ENCODE measurements at regions not wholly inside any gene's neighbourhood (a gene's known extent, or its start where the extent isn't known, plus 50 kb on each side); places are given as distances from the start of the nearest gene placed in this dataset.

- ATAC-seq (no peak), DNase-seq (no peak)
- no peaks in the 10 kb centered on the region for H3K36me3 ChIP-seq
- no peaks in the 10 kb centered on the region for H3K4me1 ChIP-seq
- intact Hi-C loops (cut with DNase I): no loop called here
- no peak for TF ChIP-seq POLR2A (IDR thresholded peaks at IDR 0.05)
- TF ChIP-seq CTCF (IDR thresholded peaks at IDR 0.05): no peak
- H3K4me3 ChIP-seq: no peak overlapping the region
- H3K27me3 ChIP-seq: no peaks in the 10 kb centered on the region
- H3K27ac ChIP-seq: no peak overlapping the region
- H3K9me3 ChIP-seq: no peaks in the 10 kb centered on the region
Observed at GRCh38 chrY:8036563-8036962, 1125.0 kb upstream of the AMELY start.

GRCh38 chrY:8035653-8036052, 1124.1 kb upstream of the AMELY start:
- DNase-seq (no peak), ATAC-seq (no peak)
- Histone ChIP-seq H3K4me3 (no peak overlapping the region), H3K9me3 (no peaks in the 10 kb centered on the region), H3K4me1 (no peaks in the 10 kb centered on the region), H3K27me3 (no peaks in the 10 kb centered on the region), H3K27ac (no peak overlapping the region), H3K36me3 (no peaks in the 10 kb centered on the region)
- TF ChIP-seq CTCF (IDR thresholded peaks at IDR 0.05): no peak
- TF ChIP-seq POLR2A (IDR thresholded peaks at IDR 0.05): no peak
- WGBS (ENCODE audit: insufficient coverage, low coverage, low lambda C conversion rate, missing lambda C conversion rate): no CpG with 5 or more reads among the region's 2 CpGs
- intact Hi-C loops (cut with DNase I): no loop called here

GRCh38 chrY:8034673-8035072, 1123.1 kb upstream of the AMELY start:
- DNase-seq (no peak), ATAC-seq (no peak)
- Histone ChIP-seq H3K27me3 (no peaks in the 10 kb centered on the region), H3K4me3 (no peak overlapping the region), H3K36me3 (no peaks in the 10 kb centered on the region), H3K27ac (no peak overlapping the region), H3K9me3 (no peaks in the 10 kb centered on the region), H3K4me1 (no peaks in the 10 kb centered on the region)
- intact Hi-C loops (cut with DNase I): no loop called here
- TF ChIP-seq CTCF (IDR thresholded peaks at IDR 0.05) (no peak), POLR2A (IDR thresholded peaks at IDR 0.05) (no peak)
- no CpG with 5 or more reads among the region's 2 CpGs for WGBS (ENCODE audit: insufficient coverage, low coverage, low lambda C conversion rate, missing lambda C conversion rate)

GRCh38 chrY:8033200-8033599, 1121.6 kb upstream of the AMELY start:
- Histone ChIP-seq H3K27me3 (no peaks in the 10 kb centered on the region), H3K9me3 (no peaks in the 10 kb centered on the region), H3K4me3 (no peak overlapping the region), H3K4me1 (no peaks in the 10 kb centered on the region), H3K36me3 (no peaks in the 10 kb centered on the region), H3K27ac (no peak overlapping the region)
- no peak for ATAC-seq
- no peak for DNase-seq
- WGBS (ENCODE audit: insufficient coverage, low coverage, low lambda C conversion rate, missing lambda C conversion rate): no CpG with 5 or more reads among the region's 2 CpGs
- intact Hi-C loops (cut with DNase I): no loop called here
- TF ChIP-seq POLR2A (IDR thresholded peaks at IDR 0.05) (no peak), CTCF (IDR thresholded peaks at IDR 0.05) (no peak)

GRCh38 chrY:8020540-8020939, 1109.0 kb upstream of the AMELY start:
- intact Hi-C loops (cut with DNase I): no loop called here
- no peak overlapping the region for H3K4me3 ChIP-seq
- no peak for DNase-seq
- no CpG with 5 or more reads among the region's 1 CpG for WGBS (ENCODE audit: insufficient coverage, low coverage, low lambda C conversion rate, missing lambda C conversion rate)
- no peaks in the 10 kb centered on the region for H3K9me3 ChIP-seq
- no peak overlapping the region for H3K27ac ChIP-seq
- no peaks in the 10 kb centered on the region for H3K4me1 ChIP-seq
- no peaks in the 10 kb centered on the region for H3K36me3 ChIP-seq
- no peak for ATAC-seq
- TF ChIP-seq CTCF (IDR thresholded peaks at IDR 0.05) (no peak), POLR2A (IDR thresholded peaks at IDR 0.05) (no peak)
- H3K27me3 ChIP-seq: no peaks in the 10 kb centered on the region
